SJCRH30 (cell line): ENCODE measurements at regions not wholly inside any gene's neighbourhood (a gene's known extent, or its start where the extent isn't known, plus 50 kb on each side); places are given as distances from the start of the nearest gene placed in this dataset.
A peak's percentile ranks its signal among the peaks of the same experiment; 100 is the strongest.

Experiments
- DNase-seq, 2 experiments: peaks; one replicate each; pipeline ENCODE4 v3.0.0-alpha.2; 2015 to 2020
- H3K27ac ChIP-seq: fragments of 250-450 bp; sonication (Bioruptor Pico); 2 replicates; pipeline ENCODE4 v1.5.1; 2020; ENCODE audit warnings: mild to moderate bottlenecking, moderate library complexity
- H3K27me3 ChIP-seq: fragments of 250-450 bp; sonication (Bioruptor Pico); 2 replicates; pipeline ENCODE4 v1.5.1; 2020; ENCODE audit warnings: mild to moderate bottlenecking, moderate library complexity
- H3K36me3 ChIP-seq: fragments of 250-450 bp; sonication (Bioruptor Pico); 2 replicates; pipeline ENCODE4 v1.5.1; 2020; ENCODE audit warnings: mild to moderate bottlenecking, moderate library complexity
- H3K4me1 ChIP-seq: fragments of 250-450 bp; sonication (Bioruptor Pico); 2 replicates; pipeline ENCODE4 v1.5.1; 2020; ENCODE audit warnings: mild to moderate bottlenecking, moderate library complexity
- H3K4me3 ChIP-seq: fragments of 250-450 bp; sonication (Bioruptor Pico); 2 replicates; pipeline ENCODE4 v1.5.1; 2020; ENCODE audit warnings: mild to moderate bottlenecking, moderate library complexity
- H3K9me3 ChIP-seq: fragments of 250-450 bp; sonication (Bioruptor Pico); replicated peaks from 2 replicates; pipeline ENCODE4 v1.5.1; 2020; ENCODE audit warnings: mild to moderate bottlenecking, moderate library complexity

DNA sequence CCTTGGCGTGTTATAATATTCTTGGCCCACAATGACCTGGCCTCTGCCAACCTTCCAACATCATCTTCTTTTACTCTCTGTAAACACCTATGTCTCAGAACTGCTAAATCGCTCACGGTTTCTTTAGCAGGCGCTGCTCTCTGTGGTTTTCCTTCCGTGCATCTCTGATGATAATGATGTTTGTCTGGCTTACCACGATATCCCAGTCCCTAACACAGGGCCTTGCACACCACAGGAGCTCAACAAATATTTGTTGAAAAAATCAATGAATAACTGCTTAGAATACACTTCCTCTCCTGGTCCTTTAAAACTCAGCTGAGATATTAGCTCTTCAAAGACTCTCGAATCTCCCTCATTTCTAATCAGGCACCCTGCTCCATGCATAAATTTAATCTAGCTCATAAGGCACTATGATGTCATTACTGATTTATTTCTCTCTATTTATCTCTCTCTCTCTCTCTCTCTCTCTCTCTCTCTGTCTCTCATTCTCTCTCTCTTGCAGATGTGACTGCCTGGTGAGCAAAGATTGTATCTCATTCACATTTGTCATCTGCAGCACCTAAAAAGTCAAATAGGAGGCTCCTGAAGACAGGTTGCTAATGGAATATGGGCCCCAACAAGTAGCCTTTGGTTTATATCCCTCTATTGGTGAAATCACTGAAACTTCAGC, 206.4 kb downstream of the NHLRC3 start:
- H3K4me1 ChIP-seq = no peaks in the 10 kb centered on the region
- H3K36me3 ChIP-seq = no peaks in the 10 kb centered on the region
- no peak overlapping the region for H3K4me3 ChIP-seq
- no peaks in the 10 kb centered on the region for H3K9me3 ChIP-seq
- H3K27me3 ChIP-seq = no peaks in the 10 kb centered on the region
- no peak overlapping the region for H3K27ac ChIP-seq
- no peak for DNase-seq

DNA sequence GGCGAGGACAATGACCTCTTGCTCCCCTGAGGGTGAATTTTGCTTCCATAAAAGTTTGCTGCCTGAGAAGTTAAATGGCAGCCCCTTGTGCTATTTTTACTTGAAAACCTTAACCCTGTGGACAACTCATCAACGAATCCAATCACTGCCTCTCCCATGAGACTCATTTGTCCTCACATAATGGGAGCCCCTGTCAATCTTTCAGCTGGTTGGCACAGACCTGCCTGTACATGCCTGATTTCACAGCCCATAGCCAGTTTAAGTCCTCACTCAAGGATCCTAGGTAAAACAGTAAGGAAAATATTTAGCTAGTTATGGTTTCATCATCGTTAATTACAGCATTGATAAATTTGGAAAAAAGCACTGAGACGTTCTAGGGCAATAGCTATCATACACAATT, 207.4 kb downstream of the NHLRC3 start:
- Histone ChIP-seq H3K4me3 (no peak overlapping the region), H3K4me1 (no peaks in the 10 kb centered on the region), H3K36me3 (no peaks in the 10 kb centered on the region), H3K9me3 (no peaks in the 10 kb centered on the region), H3K27ac (no peak overlapping the region), H3K27me3 (no peaks in the 10 kb centered on the region)
- DNase-seq = no peak

DNA sequence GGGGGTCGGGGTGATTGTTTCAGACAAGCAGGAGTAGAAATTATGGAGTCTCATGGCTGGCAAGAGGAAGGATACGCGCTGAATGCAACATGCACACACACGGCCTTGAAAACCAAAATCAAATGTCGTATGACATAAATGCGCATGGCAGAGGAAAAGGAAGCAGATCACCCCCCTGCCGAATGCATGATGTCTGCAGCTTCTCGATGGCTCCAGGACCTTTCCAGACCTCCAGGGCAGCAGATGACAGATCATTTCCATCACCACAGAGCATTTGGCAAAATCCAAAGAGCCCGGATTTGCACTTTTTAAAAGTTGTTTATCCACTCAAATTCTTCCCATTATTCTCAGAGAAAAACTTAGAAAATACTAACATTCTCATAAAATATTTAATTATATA, 211.7 kb downstream of the NHLRC3 start:
- no peak for DNase-seq

DNA sequence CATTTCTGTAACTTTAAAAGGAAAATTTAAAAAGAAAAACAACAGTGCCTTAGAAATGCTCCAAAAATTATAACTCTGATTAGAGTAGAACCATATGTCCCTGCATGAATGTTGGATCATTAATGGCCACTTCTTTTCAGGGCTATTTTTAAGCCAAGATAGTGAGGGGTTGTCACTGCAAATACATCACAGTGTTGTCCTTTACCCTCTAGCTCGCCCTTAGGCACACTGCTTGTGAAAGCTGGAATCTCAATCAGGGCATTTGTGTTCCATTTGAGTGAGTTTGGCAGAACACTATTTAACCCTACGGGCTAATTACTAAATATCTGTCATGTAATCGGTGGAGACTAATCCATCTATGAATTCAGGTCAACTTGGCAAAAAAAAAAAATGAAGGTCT, 212.2 kb downstream of the NHLRC3 start:
- H3K27ac ChIP-seq = no peak overlapping the region
- no peaks in the 10 kb centered on the region for H3K9me3 ChIP-seq
- no peaks in the 10 kb centered on the region for H3K27me3 ChIP-seq
- DNase-seq = no peak
- H3K36me3 ChIP-seq = no peaks in the 10 kb centered on the region
- no peak overlapping the region for H3K4me3 ChIP-seq
- peaks cover 21% of the 10 kb centered on the region for H3K4me1 ChIP-seq

More for the DNA sequence above, 211.7 kb downstream of the NHLRC3 start:
- Histone ChIP-seq H3K4me1 (peaks cover 20% of the 10 kb centered on the region), H3K27me3 (no peaks in the 10 kb centered on the region), H3K4me3 (no peak overlapping the region), H3K36me3 (no peaks in the 10 kb centered on the region), H3K9me3 (no peaks in the 10 kb centered on the region), H3K27ac (no peak overlapping the region)

- H3K36me3 ChIP-seq = no peaks in the 10 kb centered on the region
- no peak for DNase-seq
- no peak overlapping the region for H3K27ac ChIP-seq
- H3K4me3 ChIP-seq = no peak overlapping the region
- H3K4me1 ChIP-seq = peaks cover 21% of the 10 kb centered on the region
- no peaks in the 10 kb centered on the region for H3K27me3 ChIP-seq
- H3K9me3 ChIP-seq = no peaks in the 10 kb centered on the region
Measured at GRCh38 chr13:39251340-39251739, 213.1 kb downstream of the NHLRC3 start.

GRCh38 chr13:39253774-39254173, 215.5 kb downstream of the NHLRC3 start:
- no peaks in the 10 kb centered on the region for H3K27me3 ChIP-seq
- peaks cover 21% of the 10 kb centered on the region for H3K4me1 ChIP-seq
- no peaks in the 10 kb centered on the region for H3K36me3 ChIP-seq
- peak overlapping the region; percentile 41 for H3K27ac ChIP-seq
- no peaks in the 10 kb centered on the region for H3K9me3 ChIP-seq
- DNase-seq = peak; percentile 89 to 90
- H3K4me3 ChIP-seq = no peak overlapping the region

DNA sequence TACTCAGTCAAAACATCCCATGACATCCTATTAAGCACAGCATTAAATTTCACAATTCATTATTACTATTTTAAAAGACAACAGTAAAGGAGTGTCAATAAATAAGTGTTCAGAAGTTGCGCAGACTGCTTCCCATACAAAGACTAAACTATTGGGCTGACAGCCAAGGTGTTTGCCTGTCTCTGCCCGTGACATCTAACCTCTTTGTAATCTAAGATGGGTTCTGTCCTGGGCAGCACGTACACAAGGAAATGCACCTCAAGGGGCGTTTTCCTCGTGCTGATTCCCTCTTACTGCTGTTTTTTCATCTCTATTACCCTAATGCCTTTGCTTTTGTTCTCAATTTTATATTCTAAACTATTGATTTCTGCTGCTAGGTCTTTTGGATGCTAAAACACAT, 216.3 kb downstream of the NHLRC3 start:
- DNase-seq = peak in 1 of 2 experiments; percentile 28
- Histone ChIP-seq H3K4me3 (no peak overlapping the region), H3K27ac (peak overlapping the region; percentile 41; the same call in 1 of the 2 replicates), H3K36me3 (no peaks in the 10 kb centered on the region), H3K4me1 (peaks cover 21% of the 10 kb centered on the region), H3K27me3 (no peaks in the 10 kb centered on the region), H3K9me3 (no peaks in the 10 kb centered on the region)

DNA sequence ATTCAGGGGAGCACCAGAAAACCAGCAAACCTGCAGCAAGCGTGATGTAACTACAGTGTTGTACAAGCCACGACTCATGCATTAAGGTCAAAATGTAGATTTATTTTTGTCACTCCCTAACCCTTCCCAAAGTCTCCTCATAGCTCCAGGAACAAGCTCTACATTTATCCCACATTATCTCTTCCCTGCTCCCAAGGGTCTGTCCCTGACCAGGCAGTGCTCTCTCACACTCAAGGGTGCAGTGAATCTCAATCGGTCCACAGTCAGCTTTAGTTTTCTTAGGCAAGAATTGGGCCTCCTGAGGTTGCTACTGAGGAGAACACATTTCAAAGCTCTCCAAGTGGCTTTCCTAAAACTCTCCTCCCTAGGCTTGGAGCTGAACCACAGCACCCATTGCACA, 219.4 kb downstream of the NHLRC3 start:
- Histone ChIP-seq H3K4me3 (no peak overlapping the region), H3K27ac (no peak overlapping the region)
- DNase-seq = no peak

DNA sequence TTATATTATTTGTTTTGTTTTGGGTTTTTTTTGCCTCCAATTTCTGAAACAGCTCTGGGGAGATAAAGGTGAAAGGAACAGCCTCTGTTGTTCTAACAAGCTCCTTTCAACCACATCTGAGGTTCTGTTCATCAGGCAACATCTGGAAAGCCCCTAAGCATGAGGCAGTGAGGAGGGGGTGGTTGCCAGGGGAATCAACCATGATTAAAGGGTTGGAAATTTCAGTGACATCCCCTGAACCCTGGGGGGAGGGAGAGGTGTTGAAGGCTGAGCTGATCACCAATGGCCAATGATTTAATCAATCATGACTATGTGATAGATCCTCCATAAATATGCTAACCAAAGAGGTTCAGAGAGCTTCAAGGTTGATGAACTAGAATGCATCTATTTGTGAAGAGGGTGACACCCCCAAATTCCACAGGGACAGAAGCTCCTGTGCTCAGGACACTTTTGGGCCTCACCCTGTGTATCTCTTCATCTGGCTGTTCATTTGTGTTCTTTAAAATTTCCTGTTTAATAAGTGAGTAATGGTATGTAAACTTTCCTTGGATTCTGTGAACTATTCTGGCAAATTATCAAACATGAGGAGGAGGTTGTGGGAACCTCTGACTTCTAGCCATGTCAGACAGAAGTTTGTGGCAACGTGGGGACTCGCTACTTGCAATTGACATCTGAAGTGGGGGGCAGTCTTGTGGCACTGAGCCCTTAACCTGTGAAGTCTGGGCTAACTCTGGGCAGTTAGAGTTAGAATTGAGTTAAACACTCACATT, 221.3 kb downstream of the NHLRC3 start:
- Histone ChIP-seq H3K4me1 (peaks cover 9% of the 10 kb centered on the region; the same call in 1 of the 2 replicates), H3K27me3 (no peaks in the 10 kb centered on the region), H3K36me3 (no peaks in the 10 kb centered on the region), H3K9me3 (no peaks in the 10 kb centered on the region), H3K27ac (no peak overlapping the region), H3K4me3 (no peak overlapping the region)
- DNase-seq = no peak

More for the DNA sequence above, 219.4 kb downstream of the NHLRC3 start:
- H3K4me1 ChIP-seq = peaks cover 23% of the 10 kb centered on the region
- H3K27me3 ChIP-seq = no peaks in the 10 kb centered on the region
- no peaks in the 10 kb centered on the region for H3K36me3 ChIP-seq
- H3K9me3 ChIP-seq = no peaks in the 10 kb centered on the region

DNA sequence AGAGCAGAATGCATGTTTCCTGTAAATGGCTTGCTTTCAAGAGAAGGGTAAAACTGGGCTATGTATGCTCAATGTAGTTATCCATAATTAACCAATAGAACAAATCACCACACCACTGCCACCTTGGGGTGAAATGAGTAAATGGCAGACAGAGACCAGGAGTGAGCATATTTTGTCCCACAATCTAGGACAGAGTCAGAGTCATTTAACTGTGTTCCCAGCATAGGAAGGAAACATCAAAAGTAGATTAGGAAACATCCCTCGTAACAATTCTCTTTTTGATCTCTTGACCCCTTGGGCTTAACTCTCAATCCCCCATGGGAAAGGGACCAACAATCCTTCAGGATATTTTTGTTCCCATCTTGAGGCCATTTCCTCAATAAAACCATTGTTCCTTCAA, 224.8 kb downstream of the NHLRC3 start:
- H3K27me3 ChIP-seq = no peaks in the 10 kb centered on the region
- DNase-seq = peak; percentile 63 to 89

DNA sequence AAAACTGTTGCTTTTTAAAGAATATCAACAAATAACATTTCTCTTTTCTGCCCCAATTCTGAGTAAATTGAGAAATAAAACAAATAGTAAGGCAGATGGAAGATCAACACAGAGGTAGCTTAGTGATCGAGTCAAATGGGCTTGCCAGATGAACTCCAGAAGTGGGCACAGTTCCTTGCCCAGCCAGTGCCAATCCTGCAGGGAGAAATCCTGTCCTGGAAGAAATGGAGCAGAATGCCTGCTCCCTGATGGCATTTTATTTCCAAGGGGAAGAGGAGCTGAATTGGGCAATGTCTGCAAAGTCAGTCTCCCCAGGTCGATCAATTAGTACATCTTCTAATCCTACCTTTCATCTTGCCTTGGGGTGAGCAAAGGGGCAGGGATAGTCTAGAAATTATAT, 225.3 kb downstream of the NHLRC3 start:
- Histone ChIP-seq H3K4me1 (0 out of 2 replicates have a peak, but pooled peaks cover 3% of the 10 kb centered on the region), H3K27me3 (no peaks in the 10 kb centered on the region), H3K4me3 (no peak overlapping the region), H3K9me3 (no peaks in the 10 kb centered on the region), H3K36me3 (no peaks in the 10 kb centered on the region), H3K27ac (no peak overlapping the region)
- DNase-seq = no peak

More for the DNA sequence above, 224.8 kb downstream of the NHLRC3 start:
- no peak overlapping the region for H3K27ac ChIP-seq
- H3K4me3 ChIP-seq = no peak overlapping the region
- H3K9me3 ChIP-seq = no peaks in the 10 kb centered on the region
- no peaks in the 10 kb centered on the region for H3K36me3 ChIP-seq
- H3K4me1 ChIP-seq = 0 out of 2 replicates have a peak, but pooled peaks cover 3% of the 10 kb centered on the region

GRCh38 chr13:39266426-39266825, 228.2 kb downstream of the NHLRC3 start:
- no peak overlapping the region for H3K4me3 ChIP-seq
- H3K9me3 ChIP-seq = no peaks in the 10 kb centered on the region
- DNase-seq = no peak
- no peaks in the 10 kb centered on the region for H3K36me3 ChIP-seq
- 0 out of 2 replicates have a peak, but pooled peaks cover 3% of the 10 kb centered on the region for H3K4me1 ChIP-seq
- H3K27me3 ChIP-seq = no peaks in the 10 kb centered on the region
- H3K27ac ChIP-seq = no peak overlapping the region

GRCh38 chr13:39268398-39268797, 230.1 kb downstream of the NHLRC3 start:
- DNase-seq = no peak
- Histone ChIP-seq H3K4me1 (no peaks in the 10 kb centered on the region), H3K4me3 (no peak overlapping the region), H3K9me3 (no peaks in the 10 kb centered on the region), H3K36me3 (no peaks in the 10 kb centered on the region), H3K27ac (no peak overlapping the region), H3K27me3 (no peaks in the 10 kb centered on the region)

- H3K4me3 ChIP-seq = no peak overlapping the region
- no peaks in the 10 kb centered on the region for H3K4me1 ChIP-seq
- no peaks in the 10 kb centered on the region for H3K36me3 ChIP-seq
- H3K27me3 ChIP-seq = no peaks in the 10 kb centered on the region
- H3K27ac ChIP-seq = no peak overlapping the region
- no peak for DNase-seq
- H3K9me3 ChIP-seq = no peaks in the 10 kb centered on the region
Measured at GRCh38 chr13:39269004-39269403, 230.7 kb downstream of the NHLRC3 start.

- H3K4me1 ChIP-seq = no peaks in the 10 kb centered on the region
- H3K36me3 ChIP-seq = no peaks in the 10 kb centered on the region
- no peaks in the 10 kb centered on the region for H3K27me3 ChIP-seq
- no peak overlapping the region for H3K27ac ChIP-seq
- no peaks in the 10 kb centered on the region for H3K9me3 ChIP-seq
- no peak for DNase-seq
- H3K4me3 ChIP-seq = no peak overlapping the region
Measured at GRCh38 chr13:39269411-39269810, 231.2 kb downstream of the NHLRC3 start.
